Fibroblast of mammary gland (primary cell): ENCODE measurements at regions not wholly inside any gene's neighbourhood (a gene's known extent, or its start where the extent isn't known, plus 50 kb on each side); places are given as distances from the start of the nearest gene placed in this dataset.

Experiments
- DNase-seq: peaks from one replicate; pipeline ENCODE4 v3.0.0-alpha.2; 2010; ENCODE audit warnings: low read depth
- H3K4me3 ChIP-seq: 2 replicates; pipeline ENCODE4 v1.5.1; 2011; ENCODE audit warnings: low read depth, mild to moderate bottlenecking, low read length, moderate library complexity; ENCODE audit not compliant: control insufficient read depth
- TF ChIP-seq, protein P1 (sequence below): conservative IDR thresholded peaks from 2 replicates; pipeline ENCODE4 v1.5.1; 2011; ENCODE audit warnings: low read depth, low read length, inconsistent platforms; ENCODE audit not compliant: control insufficient read depth, insufficient read depth

- H3K4me3 ChIP-seq = no peak overlapping the region
- no peak for DNase-seq
- TF ChIP-seq, protein P1, sequence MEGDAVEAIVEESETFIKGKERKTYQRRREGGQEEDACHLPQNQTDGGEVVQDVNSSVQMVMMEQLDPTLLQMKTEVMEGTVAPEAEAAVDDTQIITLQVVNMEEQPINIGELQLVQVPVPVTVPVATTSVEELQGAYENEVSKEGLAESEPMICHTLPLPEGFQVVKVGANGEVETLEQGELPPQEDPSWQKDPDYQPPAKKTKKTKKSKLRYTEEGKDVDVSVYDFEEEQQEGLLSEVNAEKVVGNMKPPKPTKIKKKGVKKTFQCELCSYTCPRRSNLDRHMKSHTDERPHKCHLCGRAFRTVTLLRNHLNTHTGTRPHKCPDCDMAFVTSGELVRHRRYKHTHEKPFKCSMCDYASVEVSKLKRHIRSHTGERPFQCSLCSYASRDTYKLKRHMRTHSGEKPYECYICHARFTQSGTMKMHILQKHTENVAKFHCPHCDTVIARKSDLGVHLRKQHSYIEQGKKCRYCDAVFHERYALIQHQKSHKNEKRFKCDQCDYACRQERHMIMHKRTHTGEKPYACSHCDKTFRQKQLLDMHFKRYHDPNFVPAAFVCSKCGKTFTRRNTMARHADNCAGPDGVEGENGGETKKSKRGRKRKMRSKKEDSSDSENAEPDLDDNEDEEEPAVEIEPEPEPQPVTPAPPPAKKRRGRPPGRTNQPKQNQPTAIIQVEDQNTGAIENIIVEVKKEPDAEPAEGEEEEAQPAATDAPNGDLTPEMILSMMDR = no peak
These were observed 420.2 kb downstream of the SLC6A15 start for GRCh38 chr12:84492351-84492883.

- DNase-seq = no peak
- TF ChIP-seq, protein P1 = no peak
These were observed 427.8 kb downstream of the SLC6A15 start for GRCh38 chr12:84484798-84485197.

DNA sequence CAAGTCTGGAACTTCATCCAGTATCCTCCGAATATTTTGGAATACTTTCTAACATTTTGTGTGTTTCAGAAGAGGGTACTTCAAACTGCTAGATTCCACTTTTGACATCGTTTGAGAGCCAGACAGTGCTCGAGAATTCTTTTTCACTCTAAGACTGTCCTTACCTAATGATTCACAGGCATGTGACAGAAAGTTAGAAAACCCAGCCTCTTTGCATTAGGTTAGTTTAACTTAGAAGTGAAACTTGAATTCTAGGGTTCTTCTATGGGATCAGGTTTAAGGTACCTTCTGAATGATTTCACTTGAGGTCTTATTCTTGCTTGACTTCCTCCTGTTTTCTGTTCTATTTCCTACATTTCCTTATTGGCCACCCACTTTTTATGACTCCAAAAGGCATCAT is 431.8 kb downstream of the SLC6A15 start:
- DNase-seq = no peak
- TF ChIP-seq, protein P1 = no peak
- no peak overlapping the region for H3K4me3 ChIP-seq

More at GRCh38 chr12:84484798-84485197, 427.8 kb downstream of the SLC6A15 start:
- H3K4me3 ChIP-seq = no peak overlapping the region

DNA sequence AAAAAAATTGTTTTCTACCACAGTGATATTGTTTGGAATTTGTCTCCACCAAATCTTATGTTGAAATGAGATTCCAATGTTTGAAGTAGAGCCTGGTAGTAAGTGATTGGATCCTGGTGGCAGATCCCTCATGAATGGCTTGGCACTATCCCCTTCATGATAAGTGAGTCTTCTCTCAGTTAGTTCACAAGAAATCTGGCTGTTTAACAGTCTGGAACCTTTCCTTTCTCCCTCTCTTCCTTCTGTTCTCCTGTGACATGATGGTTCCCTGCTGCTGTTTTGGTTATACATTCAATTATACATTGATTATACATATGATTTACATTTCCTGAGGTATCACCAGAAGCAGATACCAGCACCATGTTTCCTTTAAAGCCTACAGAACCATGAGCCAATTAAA is 442.2 kb downstream of the SLC6A15 start:
- no peak overlapping the region for H3K4me3 ChIP-seq
- TF ChIP-seq, protein P1 = no peak
- no peak for DNase-seq

- H3K4me3 ChIP-seq = no peak overlapping the region
- TF ChIP-seq, protein P1 = no peak
- no peak for DNase-seq
These were observed 448.0 kb downstream of the SLC6A15 start for GRCh38 chr12:84464616-84465015.

GRCh38 chr12:84463741-84464495 is 448.7 kb downstream of the SLC6A15 start:
- TF ChIP-seq, protein P1 = no peak
- no peak overlapping the region for H3K4me3 ChIP-seq
- peak; percentile 81 for DNase-seq
